ENCODE measurements at regions not wholly inside any gene's neighbourhood (a gene's known extent, or its start where the extent isn't known, plus 50 kb on each side); places are given as distances from the start of the nearest gene placed in this dataset.

DNA sequence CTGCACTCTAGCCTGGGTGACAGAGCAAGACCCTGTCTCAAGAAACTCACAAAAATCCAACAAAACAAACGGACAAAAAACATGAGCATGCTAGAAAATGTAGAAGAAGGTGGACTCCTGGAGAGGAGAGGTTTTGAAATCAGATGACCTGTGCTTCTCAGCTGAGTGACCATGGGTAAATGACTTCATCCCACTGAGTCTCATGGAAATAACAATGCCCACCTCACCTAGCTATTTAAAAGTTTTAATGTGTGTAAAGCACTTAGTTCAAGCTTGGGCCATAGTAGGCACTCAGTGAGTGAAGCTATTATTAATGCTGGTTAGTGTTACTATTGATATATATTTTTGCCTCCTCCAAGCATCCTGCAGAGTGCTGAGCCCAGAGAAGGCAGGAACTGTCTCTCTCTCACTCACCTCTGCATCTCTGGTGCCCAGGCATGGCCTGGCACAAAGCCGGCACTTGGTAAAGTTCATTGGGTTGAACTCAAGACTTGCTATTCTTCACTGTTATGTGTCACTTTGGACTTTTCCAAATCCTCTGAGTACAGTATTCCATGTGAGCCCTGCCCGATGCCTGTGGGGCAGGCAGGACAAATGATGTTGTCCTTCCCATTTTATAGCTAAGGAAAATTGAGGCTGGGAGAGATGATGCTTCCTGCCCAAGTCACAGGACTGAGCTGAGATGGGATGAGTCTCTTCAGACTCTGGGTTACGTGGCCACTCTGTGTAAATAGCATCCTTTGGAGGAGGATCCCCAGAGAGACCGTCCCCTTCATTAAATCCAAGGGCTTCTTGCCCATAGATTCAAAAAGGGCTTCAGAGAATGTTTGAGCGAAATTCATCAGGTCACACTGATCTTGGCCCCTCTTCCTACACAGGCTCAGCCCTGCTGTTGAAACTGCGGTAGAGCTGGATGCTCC, 81.4 kb upstream of the EMX2 start:
- Histone ChIP-seq H3K9me3 (replicated peaks; ENCODE audit: control insufficient read depth, insufficient read depth, low read length) (no peaks in the 10 kb centered on the region; the same call in 2 of the 3 replicates), H3K36me3 (ENCODE audit: control insufficient read depth in 2 of 2, insufficient read depth in 2 of 2, low read length in 1 of 2) (no peaks in the 10 kb centered on the region), H3K4me1 (ENCODE audit: control insufficient read depth, insufficient read depth, low read length) (no peaks in the 10 kb centered on the region), H3K27me3 (replicated peaks in 1 of 2; ENCODE audit: control insufficient read depth in 2 of 2, insufficient read depth in 2 of 2, low read length in 1 of 2) (no peaks in the 10 kb centered on the region), H3K4me2 (ENCODE audit: control insufficient read depth, insufficient read depth) (no peak overlapping the region), H3K27ac (ENCODE audit: control insufficient read depth, insufficient read depth) (no peak overlapping the region), H3K79me2 (ENCODE audit: control insufficient read depth, insufficient read depth, low read length) (no peaks in the 10 kb centered on the region), H2AFZ (ENCODE audit: control insufficient read depth, low read depth, low read length) (no peak overlapping the region), H4K20me1 (ENCODE audit: control insufficient read depth, insufficient read depth) (no peaks in the 10 kb centered on the region), H3K4me3 (no peak overlapping the region), H3K9ac (ENCODE audit: control insufficient read depth, insufficient read depth, low read length) (no peak overlapping the region)
- intact Hi-C loops (cut with micrococcal nuclease; ENCODE audit: unreplicated experiment) (no loop called here), in situ Hi-C loops (cut with MboI) (no loop called here)
- no TSS peak for BruUV-seq (replicated peaks)
- DNase-seq (ENCODE audit: low read depth, low spot score) (no peak), ATAC-seq (no peak), FAIRE-seq (no peak)
- SMC1A ChIA-PET (ENCODE audit: uncharacterized antibody, unreplicated experiment): interaction anchor here (0.7 to 1.9 kb wide), 5 partner anchors 9 to 32 kb away, joined by 3 to 8 read pairs (median 3); no protein-coding TSS in a partner anchor
- RAD21 ChIA-PET (ENCODE audit: unreplicated experiment): interaction anchor here (0.6 kb wide), 1 partner anchor 90 kb away, joined by 3 read pairs; no protein-coding TSS in a partner anchor
- TF ChIP-seq SMC3 (IDR thresholded peaks at IDR 0.05; ENCODE audit: borderline replicate concordance, low read length): no peak
- TF ChIP-seq SP1 (IDR thresholded peaks at IDR 0.05; ENCODE audit: low read depth, low read length): no peak
- TF ChIP-seq CHD4 (IDR thresholded peaks at IDR 0.05): no peak
- TF ChIP-seq GABPA (IDR thresholded peaks at IDR 0.05; ENCODE audit: low read depth): no peak
- TF ChIP-seq STAT3 (IDR thresholded peaks at IDR 0.05; ENCODE audit: low read depth, low read length): no peak
- no peak for TF ChIP-seq NRF1 (conservative IDR thresholded peaks at IDR 0.05; ENCODE audit: low read depth, low read length)
- no peak for TF ChIP-seq SIN3A (IDR thresholded peaks at IDR 0.05; ENCODE audit: low read depth, low read length)
- CTCF ChIA-PET: interaction anchor here (0.7 to 1.4 kb wide), 5 partner anchors 9 to 141 kb away, joined by 3 to 5 read pairs (median 3); no protein-coding TSS in a partner anchor
- 33% methylated on average over 7 of the region's 7 CpGs for WGBS (ENCODE audit: insufficient coverage, insufficient replicate concordance, low lambda C conversion rate, missing lambda C conversion rate)
- POLR2A ChIA-PET: no interaction called here
